NCI-H2029 treated with DMSO at 0.1 percent for 48 hours (cell line): ENCODE measurements at regions not wholly inside any gene's neighbourhood (a gene's known extent, or its start where the extent isn't known, plus 50 kb on each side); places are given as distances from the start of the nearest gene placed in this dataset.

Source experiments
- DNase-seq: peaks from one replicate; lab custom pipeline; 2025; lab: John Stamatoyannopoulos, UW

DNA sequence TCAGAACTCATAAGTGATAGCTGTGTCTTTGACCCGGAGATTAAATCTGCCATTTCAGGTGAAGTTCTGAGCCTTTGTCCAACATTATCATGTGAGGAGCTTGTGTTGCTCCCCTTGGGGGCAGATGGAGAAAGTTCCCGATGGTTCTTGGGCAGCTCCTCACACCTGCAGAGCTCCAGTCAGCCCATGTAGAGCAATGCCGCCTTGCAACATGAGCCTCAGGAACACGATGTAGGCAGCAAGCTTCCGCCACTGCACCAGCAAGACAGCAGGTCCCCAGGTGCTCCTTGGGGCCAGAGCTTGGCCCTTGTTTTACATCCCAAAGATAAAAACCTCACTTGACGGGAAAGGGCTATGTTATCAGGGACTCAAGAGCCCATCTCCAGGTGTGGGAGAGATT lies 292.7 kb downstream of the IRX1 start:
- DNase-seq, result no peak

DNA sequence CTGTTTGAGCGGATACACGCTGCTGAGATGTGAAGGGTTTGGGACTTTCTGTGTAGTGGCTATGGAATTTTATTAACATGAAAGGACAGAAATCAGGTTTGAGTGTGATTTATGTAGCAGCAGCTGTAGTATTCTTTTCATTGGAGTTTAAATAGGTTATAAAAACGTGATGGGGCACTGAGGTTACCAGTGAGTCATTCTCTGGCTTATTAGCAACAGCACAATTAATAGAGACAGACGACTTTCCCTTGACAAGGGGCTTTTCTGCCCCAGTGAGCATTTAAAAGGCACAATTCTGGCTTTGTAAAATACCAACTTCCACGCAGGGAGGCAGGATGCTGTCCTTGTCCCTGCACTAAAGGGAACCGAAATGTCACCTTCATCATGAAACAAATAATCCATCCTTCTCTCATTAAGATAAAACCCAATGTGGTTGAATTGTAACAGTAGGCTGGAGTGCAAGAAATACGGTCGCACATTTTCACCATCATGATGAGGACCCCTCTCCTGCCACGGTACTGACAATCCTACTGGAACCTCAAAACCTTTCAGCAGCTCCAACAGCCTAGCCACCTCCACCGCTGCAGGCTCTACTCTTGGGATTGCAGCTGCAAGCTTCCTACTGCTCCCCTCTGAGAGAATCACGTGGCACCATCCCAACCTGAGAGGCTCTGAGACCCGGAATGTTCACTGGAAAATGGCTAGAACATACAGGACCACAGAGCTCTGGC lies 293.9 kb downstream of the IRX1 start:
- no peak for DNase-seq

DNA sequence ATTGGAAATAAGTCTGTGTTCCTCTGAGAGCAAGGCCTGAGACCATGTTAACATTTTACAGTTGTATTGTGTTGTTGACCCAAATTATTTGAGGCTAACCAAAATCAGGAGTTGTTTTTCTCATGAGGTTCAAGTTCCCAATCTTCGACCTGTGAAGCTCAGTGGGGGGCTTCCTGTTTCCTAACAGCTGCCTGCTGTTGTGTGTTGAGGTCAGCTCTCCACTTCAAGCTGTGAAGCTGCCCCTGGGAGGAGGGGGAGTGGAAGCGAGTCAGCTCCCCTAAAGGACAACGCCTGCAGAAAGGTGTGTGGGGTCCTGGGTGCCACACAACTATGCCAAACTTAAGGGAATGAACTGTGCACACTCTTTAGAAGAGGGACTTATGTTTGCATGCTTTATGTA lies 295.5 kb downstream of the IRX1 start:
- DNase-seq, result no peak

DNA sequence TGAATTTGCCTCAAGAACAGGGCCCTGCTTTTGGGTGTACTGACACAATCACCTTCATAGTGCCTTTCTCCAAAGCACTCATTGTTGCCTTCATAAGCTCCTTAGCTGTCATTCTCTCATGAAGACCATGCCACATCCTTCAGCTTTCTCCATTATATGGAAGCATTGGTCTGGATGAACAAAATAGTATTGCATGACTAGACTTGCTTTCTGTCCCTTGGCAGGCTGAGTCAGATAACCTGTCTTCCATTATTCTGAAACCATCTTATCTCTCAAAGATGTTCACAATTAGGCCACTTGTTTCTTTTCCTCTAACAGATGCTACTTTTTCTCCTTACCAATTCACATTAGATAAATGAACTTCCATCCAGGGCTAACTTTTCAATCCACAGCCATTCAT lies 297.9 kb downstream of the IRX1 start:
- DNase-seq, result no peak

DNA sequence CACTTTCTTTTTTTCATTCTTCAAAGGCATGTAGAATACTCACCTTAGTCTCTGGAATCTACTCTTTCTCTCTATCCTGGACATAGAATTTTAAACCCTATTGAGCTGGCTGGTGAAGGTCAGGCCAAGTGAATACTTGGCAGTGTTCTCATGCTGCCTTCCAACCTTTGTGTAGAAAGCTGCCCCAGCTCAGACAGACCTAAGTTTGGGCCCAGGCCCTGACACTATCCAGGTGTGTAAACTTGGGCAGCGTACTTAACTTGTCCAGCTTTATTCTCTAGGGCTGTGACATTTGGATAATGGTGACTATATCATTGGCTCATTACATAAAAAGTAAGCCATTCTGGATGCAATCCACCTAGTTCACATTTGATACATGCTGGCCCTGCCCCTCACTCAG lies 298.3 kb downstream of the IRX1 start:
- DNase-seq, result no peak

DNA sequence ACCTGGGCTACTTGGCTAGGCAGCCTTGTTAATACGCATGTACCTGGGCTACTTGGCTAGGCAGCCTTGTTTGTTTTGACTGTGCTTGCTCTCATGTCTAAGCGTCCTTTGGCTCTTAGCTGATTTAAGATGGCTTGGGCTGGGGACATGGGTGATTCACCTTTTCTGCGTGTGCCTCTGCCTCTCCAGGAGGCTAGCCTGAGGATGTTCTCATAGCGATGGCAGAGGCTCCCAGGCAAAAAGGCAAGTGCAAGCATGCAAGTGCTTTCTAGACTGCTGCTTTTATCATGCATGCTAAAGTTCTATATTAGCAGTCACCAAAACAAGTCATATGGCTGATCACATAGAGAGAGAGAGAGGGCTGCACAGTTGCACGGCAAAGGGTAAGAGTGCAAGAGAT lies 300.5 kb downstream of the IRX1 start:
- no peak for DNase-seq

DNA sequence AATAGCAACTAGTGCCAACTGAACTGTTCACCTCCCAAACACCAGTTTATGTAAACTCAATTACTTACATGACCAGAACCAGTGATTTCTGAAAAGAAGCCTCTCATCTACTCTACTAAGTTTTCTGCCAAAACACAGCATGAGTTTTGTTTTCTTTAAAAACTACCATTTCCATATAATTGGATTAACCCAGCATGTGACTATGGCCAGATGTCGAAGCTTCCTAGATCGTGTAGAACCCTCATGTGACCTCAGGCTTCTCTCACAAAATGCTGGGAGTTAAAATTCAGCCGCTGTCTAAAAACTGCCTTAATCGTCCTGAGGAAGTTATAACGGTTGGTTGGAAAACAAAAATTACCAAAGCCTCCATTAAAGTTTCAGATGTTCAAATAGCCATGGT lies 303.5 kb downstream of the IRX1 start:
- no peak for DNase-seq

DNA sequence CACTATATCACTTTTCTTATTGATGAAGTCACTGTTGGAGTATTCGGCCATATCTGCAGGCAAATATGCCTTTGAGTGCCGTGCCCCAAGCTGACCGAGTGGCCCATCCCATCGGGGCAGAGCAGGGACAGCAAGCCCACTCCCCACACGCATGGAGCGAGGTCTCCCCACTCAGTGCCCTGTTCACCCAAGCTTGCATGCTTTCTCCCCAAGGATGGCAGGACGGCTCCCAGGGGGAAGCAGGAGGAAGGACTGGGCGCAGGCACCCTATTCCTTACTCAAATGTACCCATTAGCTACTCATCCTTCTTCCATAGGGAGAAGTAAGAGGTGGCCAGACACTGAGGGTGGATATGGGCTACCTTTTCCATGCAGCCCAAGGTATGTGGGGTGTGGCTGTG lies 309.0 kb downstream of the IRX1 start:
- DNase-seq, result no peak

DNA sequence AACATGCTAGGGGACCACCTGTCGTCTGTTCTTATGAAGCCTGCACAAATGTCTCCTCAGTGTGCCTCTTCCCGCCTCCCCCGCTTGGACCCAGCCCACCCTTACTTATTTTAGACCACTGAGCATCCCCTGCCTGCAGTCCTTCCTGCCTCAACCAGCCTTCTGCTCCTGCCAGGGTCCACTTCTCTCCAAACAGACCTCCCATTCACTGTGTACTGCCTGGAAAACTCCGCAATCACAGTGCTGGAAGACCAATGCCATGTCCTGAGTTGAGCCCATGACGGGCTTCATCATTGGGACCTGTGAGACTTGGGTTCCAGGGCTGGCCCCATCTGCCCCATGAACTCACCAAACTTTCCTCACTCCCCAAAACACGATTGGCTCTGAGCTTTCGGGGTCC lies 309.4 kb downstream of the IRX1 start:
- DNase-seq, result no peak

DNA sequence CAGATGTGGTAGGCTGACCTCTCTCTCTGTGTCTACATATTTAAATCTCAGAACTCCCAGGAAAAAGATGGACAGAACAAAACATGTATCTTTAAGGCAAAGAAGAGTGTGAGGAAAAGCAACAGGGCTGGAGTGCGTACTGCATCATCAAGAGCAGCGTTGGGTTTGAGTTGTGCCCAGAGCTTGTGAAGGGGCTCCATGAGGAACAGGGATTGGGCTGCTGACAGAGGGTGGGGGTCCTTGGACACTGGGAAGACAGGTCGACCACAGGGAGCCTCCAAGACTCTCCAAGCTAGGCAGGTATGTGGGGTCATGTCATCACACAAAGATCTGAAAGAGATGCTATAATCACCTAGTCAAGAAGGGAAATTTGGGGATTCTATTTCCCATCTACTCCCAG lies 309.9 kb downstream of the IRX1 start:
- no peak for DNase-seq

DNA sequence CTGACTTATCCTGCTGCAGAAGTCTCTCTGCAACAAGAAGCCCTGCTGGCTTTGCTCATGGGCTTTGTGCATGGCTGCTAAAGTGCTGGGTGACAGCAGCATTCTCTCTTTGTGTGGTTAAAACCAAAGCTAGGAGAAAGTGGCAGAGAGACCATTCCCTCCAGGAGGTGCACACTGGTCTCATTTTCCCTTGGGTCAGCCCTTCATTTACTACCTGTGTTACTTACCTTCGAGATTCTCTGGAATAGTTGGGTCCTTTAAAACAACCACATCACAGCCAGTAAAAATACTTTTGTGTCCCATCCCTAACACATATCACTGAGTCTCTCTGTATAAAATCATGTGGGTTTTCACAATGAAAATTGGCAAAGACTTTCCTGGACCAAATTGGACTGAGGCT lies 315.5 kb downstream of the IRX1 start:
- no peak for DNase-seq

DNA sequence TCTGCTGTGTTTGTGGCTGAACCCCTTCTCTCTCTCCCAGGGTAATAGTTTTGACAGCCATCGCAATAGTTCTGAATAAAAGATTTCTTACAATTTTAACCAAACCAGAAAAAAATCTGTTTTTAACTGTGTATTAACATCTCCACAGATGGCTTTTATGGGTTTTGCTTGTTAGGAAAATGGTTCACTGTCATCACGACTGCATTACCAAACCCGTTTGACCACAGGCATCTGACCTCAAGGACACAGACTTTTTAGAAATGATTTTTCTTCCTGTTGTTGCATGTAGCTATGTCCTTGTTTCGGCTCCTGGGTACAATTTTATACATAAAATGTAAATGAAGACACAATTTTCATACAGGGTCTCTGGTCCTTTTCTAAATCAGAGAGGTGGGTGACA lies 316.1 kb downstream of the IRX1 start:
- DNase-seq, result no peak

DNA sequence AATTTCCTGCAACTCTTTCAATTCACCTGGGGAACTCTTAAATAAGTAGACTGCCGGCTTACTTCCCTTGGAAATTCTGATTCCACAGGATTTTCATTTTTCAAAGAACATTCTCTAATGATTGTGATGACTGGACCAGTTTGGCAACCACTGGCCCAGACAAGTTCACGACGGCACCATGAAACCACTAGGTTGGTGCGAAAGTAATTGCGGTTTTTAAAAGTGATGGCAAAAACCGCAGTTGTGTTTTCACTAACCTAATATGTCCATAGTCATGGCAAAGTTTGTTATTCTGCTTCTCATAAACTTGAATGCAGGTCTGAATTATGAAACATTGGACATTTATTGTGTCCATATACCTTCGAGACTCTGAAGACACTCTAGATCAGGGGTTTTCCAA lies 317.2 kb downstream of the IRX1 start:
- DNase-seq, result no peak

DNA sequence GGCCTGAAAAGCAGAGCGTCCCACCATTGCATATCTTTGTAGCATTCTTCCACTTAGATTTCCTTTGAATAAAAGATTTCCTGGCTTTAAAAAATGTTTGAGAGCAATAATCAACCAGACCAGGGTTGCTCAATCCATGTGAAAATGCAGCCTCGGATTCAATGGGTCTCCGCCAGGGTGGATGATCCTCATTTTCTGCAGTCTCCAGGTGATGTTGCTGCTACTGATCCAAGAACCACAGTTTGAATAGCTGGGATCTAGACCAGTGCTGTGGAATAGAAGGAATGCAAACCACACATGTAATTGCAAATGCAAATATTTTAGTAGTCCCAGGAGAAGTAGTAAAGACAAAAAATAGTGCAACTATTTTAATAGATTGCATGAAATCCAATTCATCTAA lies 317.6 kb downstream of the IRX1 start:
- DNase-seq, result no peak

DNA sequence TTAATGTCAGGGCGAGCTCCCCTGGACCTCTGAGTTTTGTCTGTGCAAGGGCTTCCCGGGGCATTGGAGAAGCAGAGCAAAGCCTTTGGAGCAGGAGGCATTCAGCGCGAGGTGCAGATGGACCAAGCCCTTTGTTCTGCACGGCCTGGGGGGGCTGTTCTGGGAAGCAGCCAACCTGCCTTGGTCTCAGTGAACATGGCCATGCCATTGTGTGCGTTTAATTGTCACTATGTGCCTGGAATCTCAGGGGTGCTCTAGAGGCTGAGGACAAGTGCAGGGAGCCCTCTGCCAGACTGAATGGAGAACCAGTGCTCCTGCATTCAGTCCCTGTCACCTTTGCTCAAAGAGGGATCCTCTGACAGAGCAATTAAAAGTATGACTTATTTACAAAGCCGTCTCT lies 329.4 kb downstream of the IRX1 start:
- no peak for DNase-seq

DNA sequence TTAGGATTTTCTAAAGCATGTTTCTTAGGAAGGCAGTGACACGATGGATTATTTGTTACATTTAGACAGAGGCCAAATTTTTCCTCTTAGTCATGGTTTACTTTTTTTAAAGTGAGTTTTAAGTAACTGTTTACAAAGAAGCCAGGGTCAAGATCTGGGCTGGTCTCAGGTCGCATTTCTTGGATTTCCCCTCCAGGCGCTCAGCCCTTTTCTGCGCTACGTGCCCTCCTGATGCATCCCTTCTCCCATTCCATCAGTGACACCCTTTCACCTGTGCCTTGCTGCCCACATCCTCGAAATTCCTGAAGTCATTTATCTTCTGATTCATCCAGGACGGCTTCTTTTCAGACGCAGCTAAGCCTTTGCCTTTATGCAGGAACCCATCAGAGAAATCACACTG lies 330.3 kb downstream of the IRX1 start:
- no peak for DNase-seq

DNA sequence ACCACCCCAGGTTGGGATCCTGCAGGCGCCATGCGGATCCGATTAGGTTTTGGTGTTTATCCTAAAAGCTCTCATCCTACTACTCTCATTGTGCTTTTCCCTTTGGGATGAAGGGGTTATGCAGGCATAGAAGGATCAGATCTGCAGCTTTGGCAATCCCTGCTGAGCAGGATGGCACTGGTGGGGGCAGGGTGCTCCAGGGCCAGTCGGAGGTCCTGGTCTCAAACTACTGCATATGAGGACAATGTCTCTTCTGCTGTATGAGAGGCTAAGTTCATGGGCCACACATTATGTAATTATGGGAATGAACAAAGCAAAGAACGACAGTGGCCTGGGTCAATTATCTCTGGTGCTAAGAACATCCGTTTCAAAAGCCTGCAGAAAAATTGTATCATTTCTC lies 334.2 kb downstream of the IRX1 start:
- DNase-seq, result no peak

DNA sequence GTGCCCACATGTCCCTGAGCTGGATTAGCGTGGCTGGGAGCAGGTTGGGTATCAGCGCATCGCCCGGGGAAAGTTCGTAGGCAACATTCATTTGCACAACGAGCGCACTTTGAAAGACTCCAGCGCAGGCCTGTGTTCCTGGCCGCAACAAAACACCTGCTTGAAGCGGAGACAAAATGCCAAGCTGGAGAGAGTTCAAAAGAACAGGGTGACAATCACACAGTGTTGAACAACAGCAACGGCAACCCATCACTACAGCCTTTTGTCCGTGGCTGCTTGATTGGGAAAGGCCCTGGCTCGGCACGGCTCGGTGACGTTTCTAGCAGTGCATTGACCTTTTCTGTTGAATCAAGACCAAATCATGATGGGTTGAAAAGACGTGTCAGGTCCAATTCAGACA lies 336.3 kb downstream of the IRX1 start:
- no peak for DNase-seq

DNA sequence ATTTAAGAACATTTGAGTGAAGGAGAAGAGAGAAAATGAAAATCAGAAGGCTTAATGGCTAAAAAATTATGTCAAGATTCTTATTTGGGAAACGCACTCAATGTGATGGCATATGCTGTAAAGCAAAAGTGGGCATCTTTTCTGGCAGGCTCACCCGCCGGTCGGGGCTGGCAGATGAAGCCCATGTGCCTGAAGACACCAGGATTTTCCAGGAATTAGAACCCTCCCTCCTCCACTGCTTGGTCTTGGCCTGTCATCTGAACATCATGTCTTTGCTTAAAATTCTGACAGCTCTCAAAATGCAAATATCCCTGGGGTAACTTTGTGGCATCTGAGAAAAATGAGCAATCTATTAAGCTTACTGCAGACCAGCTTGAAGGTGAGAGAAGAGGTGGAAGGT lies 337.9 kb downstream of the IRX1 start:
- no peak for DNase-seq

DNA sequence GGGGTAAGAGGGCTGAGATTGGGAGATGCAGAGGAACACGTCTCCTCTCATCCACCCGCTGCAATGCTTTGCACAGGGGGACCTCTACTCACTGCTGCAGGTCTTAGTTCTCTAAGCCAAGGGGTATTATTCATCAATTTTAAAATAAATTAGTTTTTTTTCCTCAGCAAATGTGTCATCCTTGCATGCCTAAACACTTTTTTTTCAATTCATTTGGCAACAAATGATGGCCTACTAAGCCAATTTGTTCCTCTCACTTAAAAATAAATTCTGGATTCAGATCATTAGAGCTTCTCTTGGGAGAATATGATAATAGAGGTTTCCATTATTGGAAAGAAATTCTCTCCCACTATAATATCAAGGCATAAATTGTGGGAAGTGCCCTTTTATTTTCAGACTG lies 338.3 kb downstream of the IRX1 start:
- DNase-seq, result no peak

DNA sequence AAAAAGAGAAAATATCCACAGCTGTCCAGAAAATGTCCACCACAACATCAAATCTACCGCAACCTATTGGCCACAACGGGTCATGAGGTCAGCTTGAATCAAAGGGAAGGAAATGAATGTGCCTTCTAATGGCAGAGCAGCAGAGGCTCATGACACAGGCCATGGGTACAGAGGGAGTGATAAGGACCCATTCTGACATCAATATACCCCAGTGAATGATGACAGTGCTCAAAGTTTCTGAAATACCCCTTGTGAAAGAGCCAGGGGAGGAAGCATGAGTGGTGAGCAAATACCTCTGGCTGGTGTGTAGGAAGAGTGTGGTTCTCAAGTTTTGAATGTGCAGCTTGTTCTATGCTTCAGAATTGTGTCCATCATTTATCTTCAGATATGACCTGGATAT lies 348.2 kb downstream of the IRX1 start:
- DNase-seq, result no peak

DNA sequence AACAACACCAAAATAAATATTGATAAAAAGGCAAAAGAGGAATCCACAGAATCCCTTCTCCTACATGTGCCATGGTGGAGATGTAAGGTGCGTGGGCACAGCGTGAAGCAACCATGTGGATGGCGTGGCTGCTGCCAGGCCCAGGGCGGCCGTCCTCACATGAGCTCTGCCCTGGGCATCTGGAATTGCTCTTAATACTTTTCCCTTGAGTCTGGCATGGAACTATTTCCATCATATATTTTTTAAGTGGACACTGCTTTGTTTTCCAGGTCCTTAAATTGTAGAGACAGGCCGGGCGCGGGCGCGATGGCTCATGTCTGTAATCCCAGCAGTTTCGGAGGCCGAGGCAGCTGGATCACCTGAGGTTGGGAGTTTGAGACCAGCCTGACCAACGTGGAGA lies 349.3 kb downstream of the IRX1 start:
- DNase-seq, result no peak

DNA sequence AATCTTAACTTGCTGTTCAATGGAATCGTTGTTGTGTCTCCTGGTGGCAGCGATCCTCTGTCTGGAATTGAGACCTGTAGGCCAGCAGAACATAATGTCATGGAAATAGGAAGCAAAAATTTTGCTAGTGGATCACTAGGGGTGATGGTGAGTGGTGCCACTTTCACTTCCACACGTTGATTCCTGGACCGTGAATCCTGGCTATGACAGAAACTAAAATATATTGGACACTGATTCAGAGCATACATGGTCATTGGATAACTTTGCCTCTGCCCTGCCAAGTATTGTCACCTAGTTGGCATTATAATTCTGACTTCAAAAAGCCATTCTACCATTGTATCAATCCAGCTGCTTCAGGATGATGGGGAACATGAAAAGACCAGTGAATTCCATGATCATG lies 353.2 kb downstream of the IRX1 start:
- DNase-seq, result no peak

DNA sequence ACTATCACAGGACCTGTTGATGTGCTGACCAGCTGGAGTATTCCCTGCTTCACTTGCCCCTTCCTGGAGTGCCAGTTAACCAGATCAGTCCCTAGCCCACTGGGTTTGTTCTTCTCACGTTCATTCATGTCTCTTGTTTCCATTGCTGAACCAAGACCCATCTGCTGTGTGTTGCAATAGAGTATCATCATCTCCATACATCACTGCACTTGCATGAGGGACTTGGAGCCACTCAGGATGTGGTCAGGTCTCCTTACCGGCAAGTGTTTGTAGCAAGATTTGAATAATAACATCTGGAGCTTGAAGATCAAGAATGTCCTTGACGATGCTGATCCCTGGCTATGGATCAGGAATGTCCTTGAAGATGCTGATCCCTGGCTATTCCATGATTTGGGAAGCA lies 358.6 kb downstream of the IRX1 start:
- no peak for DNase-seq

DNA sequence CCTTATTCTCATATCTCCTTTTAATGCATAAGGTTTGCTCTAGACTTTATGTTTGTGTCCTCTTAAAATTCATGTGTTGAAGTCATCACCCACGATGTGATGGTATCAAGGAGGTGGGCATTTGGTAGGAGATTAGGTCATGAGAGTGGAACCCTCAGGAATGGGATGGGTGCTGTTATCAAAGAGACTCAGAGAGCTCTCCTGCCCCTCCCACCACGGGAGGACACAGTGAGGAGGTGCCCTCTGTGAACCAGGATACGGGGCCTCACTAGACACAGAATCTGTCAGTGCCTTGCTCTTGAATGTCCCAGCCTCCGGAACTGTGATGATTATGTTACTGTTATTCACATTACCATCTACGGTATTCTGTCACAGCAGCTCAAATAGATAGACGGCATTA lies 359.0 kb downstream of the IRX1 start:
- DNase-seq, result no peak
